ENCODE measurements at regions not wholly inside any gene's neighbourhood (a gene's known extent, or its start where the extent isn't known, plus 50 kb on each side); places are given as distances from the start of the nearest gene placed in this dataset.

- Histone ChIP-seq H3K9me3 (ENCODE audit: control insufficient read depth, insufficient read depth, low read length) (no peaks in the 10 kb centered on the region), H3K27me3 (ENCODE audit: control insufficient read depth, insufficient read depth, low read length) (peaks cover 2% of the 10 kb centered on the region), H3K4me3 (ENCODE audit: low read depth, low read length) (no peak overlapping the region), H3K27ac (ENCODE audit: low read depth, low read length) (no peak overlapping the region)
- CTCF ChIA-PET, result no interaction called here
- DNase-seq (ENCODE audit: low read depth, low spot score), result peak; percentile 23
- no peak for TF ChIP-seq CTCF (IDR thresholded peaks at IDR 0.05; ENCODE audit: low read depth, low read length)
- POLR2A ChIA-PET, result no interaction called here
Measured at GRCh38 chr10:78774999-78775711, 293.6 kb upstream of the ZMIZ1 start.

GRCh38 chr10:78775891-78776290, 292.9 kb upstream of the ZMIZ1 start:
- Histone ChIP-seq H3K27me3 (ENCODE audit: control insufficient read depth, insufficient read depth, low read length) (peaks cover 2% of the 10 kb centered on the region), H3K27ac (ENCODE audit: low read depth, low read length) (no peak overlapping the region), H3K9me3 (ENCODE audit: control insufficient read depth, insufficient read depth, low read length) (no peaks in the 10 kb centered on the region), H3K4me3 (ENCODE audit: low read depth, low read length) (no peak overlapping the region)
- CTCF ChIA-PET, result no interaction called here
- POLR2A ChIA-PET, result no interaction called here
- TF ChIP-seq CTCF (IDR thresholded peaks at IDR 0.05; ENCODE audit: low read depth, low read length), result no peak
- no peak for DNase-seq (ENCODE audit: low read depth, low spot score)

GRCh38 chr10:78776756-78777155, 292.0 kb upstream of the ZMIZ1 start:
- peaks cover 2% of the 10 kb centered on the region for H3K27me3 ChIP-seq (ENCODE audit: control insufficient read depth, insufficient read depth, low read length)
- ChIA-PET CTCF (no interaction called here), POLR2A (no interaction called here)
- H3K4me3 ChIP-seq (ENCODE audit: low read depth, low read length), result no peak overlapping the region
- no peaks in the 10 kb centered on the region for H3K9me3 ChIP-seq (ENCODE audit: control insufficient read depth, insufficient read depth, low read length)
- DNase-seq (ENCODE audit: low read depth, low spot score), result no peak
- no peak for TF ChIP-seq CTCF (IDR thresholded peaks at IDR 0.05; ENCODE audit: low read depth, low read length)
- H3K27ac ChIP-seq (ENCODE audit: low read depth, low read length), result no peak overlapping the region

- POLR2A ChIA-PET, result interaction anchor here (0.6 to 1.1 kb wide), 2 partner anchors 21 to 76 kb away, joined by 3 read pairs; no protein-coding TSS in a partner anchor
- CTCF ChIA-PET, result no interaction called here
- H3K4me3 ChIP-seq (ENCODE audit: low read depth, low read length), result no peak overlapping the region
- no peak for DNase-seq (ENCODE audit: low read depth, low spot score)
- TF ChIP-seq CTCF (IDR thresholded peaks at IDR 0.05; ENCODE audit: low read depth, low read length), result no peak
- H3K9me3 ChIP-seq (ENCODE audit: control insufficient read depth, insufficient read depth, low read length), result no peaks in the 10 kb centered on the region
- no peak overlapping the region for H3K27ac ChIP-seq (ENCODE audit: low read depth, low read length)
- H3K27me3 ChIP-seq (ENCODE audit: control insufficient read depth, insufficient read depth, low read length), result peaks cover 7% of the 10 kb centered on the region
Measured at GRCh38 chr10:78777466-78777865, 291.3 kb upstream of the ZMIZ1 start.

GRCh38 chr10:78777867-78778266, 290.9 kb upstream of the ZMIZ1 start:
- Histone ChIP-seq H3K4me3 (ENCODE audit: low read depth, low read length) (no peak overlapping the region), H3K27me3 (ENCODE audit: control insufficient read depth, insufficient read depth, low read length) (peaks cover 10% of the 10 kb centered on the region), H3K9me3 (ENCODE audit: control insufficient read depth, insufficient read depth, low read length) (no peaks in the 10 kb centered on the region), H3K27ac (ENCODE audit: low read depth, low read length) (no peak overlapping the region)
- POLR2A ChIA-PET, result interaction anchor here (0.6 to 1.1 kb wide), 2 partner anchors 21 to 75 kb away, joined by 3 read pairs; no protein-coding TSS in a partner anchor
- DNase-seq (ENCODE audit: low read depth, low spot score), result no peak
- no peak for TF ChIP-seq CTCF (IDR thresholded peaks at IDR 0.05; ENCODE audit: low read depth, low read length)
- CTCF ChIA-PET, result no interaction called here
